Activated effector memory CD4-positive, alpha-beta T cell treated with anti-CD3 and anti-CD28 coated beads, Interleukin-2, amount 50 U/mL, for 16 hours (primary cell): ENCODE measurements at regions not wholly inside any gene's neighbourhood (a gene's known extent, or its start where the extent isn't known, plus 50 kb on each side); places are given as distances from the start of the nearest gene placed in this dataset.

Experiments used
- DNase-seq: peaks from one replicate; pipeline ENCODE4 v3.0.0-alpha.2; 2020

DNA sequence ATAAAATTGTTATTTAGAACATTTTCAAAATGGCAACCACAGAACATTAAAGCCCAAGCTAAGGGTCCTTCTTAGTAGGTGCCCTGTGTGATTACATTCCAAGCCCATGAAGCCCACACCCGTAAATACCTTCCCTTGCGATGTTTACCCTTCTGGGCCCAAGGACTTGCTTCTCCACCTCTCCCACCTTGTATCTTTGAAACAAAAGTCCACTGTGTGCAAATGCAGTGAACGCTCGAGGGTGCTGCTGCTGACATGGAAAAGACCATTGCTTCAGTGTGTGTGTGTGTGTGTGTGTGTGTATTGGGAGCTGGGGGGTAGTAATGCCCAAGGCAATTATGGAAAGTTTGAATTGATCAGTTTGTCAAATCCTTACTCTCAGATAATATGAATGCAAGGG is 298.1 kb downstream of the TGFB2 start:
- DNase-seq = no peak

DNA sequence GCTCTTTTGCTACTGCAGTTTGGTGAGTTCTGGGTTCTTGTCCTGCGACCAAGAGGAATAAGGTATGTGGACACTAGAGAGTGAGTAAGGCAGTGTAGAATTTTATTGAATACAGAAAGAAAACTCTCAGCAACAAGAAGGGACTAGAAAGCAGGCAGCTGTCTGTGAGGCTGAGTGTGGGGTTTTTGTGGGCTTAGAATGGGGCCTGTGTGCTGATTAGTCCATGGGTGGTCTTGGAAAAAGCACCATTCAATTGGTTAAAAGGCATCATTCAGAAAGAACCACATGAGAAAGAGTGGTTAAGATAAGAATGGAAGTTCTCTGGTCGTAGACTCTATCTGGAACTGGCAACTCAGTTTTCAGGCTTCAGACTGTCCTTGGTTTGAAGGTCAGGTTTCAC is 298.8 kb downstream of the TGFB2 start:
- no peak for DNase-seq

DNA sequence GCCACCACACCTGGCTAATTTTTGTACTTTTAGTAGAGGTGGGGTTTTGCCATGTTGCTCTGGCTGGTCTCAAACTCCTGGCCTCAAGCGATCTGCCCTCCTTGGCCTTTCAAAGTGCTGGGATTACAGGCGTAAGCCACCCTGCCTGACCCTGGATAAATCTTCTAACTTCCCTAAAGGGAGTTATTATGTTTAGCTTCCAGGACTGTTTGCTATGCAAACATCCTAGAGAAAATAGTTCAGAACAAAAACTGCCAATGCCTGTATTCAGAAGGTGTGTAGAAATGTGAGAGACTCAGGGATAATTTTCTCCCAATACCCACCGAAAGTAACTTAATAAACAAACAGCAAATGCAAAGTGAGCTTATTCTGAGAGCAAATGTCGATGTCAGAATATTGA is 301.2 kb downstream of the TGFB2 start:
- DNase-seq = no peak

DNA sequence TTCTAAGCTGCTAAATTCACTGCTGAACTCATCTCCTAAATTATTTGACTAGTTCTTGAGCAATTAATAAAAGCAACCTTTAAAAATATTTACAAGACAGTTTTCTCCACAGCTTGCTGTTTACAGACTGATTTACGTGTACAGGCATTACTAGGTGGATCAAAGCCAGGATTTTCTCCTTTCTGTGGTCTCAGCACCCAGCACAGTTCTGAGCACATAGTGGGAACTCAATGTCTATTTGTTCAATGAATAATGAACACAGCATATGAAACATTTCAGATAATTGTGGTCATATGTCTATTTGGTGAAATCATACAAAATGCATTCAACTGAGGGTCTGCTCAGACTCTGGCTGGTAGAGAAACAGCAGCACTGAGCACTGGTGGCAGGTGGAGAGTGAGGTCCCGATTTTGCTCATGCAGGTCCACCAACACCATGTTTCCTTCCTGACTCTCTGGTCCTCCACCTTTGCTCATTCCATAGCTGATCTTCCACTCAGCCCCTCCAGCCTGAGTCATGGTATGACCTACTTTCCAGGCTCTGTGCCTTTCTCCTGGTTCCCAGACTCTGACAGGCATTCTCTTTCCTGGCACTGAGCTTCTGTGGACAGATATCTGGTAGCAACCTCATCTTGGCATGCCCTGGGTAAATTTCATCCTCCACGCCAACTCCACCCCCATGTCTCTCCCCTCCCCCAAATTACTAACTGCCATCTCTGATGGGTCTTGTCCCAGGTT is 311.3 kb downstream of the TGFB2 start:
- no peak for DNase-seq

DNA sequence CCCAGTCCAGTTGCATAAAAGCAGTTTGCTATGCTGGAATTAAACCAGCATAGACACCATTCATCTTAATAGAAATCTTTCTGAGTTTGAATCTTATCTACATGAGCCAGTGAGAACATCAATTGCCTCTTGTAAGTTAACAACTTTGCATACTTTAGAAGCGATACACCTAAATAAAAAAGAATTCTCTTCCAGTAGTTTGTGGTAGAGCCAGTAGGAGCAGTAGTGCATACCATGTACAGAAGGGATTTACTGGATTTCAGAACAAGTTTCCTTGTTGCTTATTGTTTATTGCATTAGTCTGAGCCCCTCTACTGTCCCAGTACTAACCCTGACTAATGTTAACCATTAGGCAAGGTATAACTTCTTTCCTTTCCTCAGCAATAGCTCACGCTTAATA is 313.1 kb downstream of the TGFB2 start:
- DNase-seq = no peak

DNA sequence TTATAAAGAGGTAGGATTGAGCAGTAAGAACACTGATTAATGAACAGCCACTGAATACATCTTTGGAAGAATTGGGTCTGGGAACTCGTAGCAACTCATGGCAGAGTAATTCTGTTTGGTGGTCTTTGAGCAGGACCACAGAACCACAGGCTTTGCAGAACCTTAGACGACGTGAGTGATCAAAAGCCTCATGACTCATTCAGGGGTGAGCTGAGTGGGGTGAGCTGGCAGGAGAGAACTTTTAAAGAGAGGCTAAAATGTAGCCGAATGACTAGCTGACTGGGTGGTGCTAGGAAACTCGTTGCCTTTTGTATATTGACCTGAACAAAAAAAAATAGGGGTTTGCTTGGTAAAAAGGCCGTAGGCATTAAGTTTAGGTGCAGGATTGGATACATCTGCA is 313.8 kb downstream of the TGFB2 start:
- no peak for DNase-seq

DNA sequence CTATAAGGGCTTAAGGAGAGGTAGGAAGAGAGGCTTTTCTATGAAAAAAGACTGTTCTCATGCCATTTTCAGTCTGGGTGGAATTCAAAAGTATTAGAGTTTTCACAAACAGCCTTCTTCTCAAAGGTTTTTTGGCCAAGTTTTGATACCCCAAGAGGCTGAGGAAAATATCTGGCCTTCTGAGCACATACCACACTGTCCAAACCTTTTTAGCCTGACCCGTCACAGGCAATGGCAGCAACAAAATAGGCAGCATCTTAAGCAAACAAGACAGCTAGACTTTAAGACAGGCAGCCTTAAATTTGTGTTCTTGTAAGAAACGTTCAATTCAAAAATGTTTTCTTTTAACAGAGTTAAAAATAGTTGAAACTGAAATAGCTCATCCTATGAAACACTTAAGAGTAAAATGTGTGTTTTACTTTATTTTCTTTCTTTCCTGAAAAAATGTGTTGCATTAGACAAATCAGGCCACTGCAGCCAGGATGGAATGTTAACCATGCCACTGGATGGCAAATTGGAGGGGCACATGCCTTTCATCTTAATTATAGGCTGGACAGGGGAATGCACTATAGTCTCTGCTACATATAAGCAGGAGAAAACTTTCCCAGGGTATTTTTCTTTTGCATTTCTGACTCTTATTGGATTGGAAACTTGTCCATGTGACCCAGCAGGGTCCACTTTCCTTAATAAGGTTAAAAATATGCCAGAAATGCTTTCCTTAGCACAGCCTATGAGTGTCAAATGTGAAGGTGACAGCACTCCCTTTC is 315.0 kb downstream of the TGFB2 start:
- no peak for DNase-seq

DNA sequence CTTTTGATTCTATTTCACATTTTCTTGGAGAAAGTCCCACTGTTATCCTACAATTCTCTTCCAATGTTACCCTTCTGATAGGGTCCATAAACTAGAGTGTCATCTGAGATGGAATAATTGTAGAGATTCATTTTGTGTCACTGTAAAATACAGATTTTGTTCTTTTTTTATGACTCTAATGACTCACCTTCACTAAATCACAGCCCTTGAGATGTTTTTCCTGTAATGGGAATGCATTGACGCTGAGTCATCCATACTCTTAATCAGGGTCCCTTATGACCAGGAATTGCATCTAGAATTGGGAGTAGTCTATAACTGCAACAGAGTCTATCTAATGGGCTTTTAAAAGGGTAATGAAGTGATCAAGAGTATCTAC is 315.5 kb downstream of the TGFB2 start:
- DNase-seq = no peak

DNA sequence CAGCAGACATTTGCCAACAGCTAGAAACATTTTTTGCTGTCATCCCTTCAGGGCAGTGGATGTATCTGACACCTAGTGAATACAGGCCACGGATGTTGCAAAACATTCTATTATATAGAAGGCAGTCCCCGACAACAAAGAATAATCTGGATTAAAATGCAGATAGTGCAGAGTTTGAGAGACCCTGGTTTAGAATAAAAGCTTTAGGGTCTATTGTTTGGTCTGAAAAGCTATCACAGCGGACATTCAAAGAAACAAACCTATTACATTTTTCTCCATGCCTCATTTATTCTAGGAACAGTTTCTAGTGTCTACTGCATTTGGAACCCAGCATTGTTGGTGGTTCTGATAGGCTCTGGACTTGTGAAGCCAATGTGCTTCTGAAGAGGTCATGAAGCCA is 316.3 kb downstream of the TGFB2 start:
- DNase-seq = no peak

DNA sequence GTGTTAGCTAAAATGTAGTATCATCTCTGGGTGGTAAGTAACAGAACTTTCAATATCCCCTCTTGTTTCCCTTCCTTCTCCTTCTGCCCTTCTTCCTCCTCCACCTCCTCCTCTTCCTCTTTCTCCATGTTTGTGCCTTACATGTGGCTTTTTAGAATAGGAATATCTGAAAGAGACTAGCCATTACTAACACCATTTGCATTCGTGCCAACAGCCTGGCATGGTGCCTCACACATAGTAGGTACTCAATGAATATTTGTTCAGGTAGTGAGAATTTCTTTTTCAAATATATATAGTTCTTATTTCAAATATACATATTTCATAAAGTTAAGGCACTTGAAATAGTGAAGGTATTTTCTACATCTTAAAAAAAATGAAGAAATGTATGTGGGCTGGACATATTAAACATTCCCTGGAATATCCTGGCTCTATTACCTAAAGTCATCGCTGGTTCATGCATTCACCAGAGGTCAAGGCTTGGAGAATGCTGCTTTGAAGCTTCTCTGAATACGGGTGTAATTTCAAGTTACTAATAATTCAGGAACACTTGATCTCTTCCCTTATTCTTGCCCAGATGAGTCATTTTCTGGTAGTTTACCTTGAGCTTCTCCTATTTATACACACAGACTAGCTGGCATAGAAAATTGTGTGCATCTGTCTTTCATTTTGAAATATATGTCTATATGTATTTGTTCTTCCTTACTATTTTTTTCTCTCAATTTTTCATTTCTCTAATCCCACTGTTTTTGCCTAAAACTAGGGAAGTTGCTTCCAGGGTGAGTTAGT is 319.4 kb downstream of the TGFB2 start:
- DNase-seq = no peak

DNA sequence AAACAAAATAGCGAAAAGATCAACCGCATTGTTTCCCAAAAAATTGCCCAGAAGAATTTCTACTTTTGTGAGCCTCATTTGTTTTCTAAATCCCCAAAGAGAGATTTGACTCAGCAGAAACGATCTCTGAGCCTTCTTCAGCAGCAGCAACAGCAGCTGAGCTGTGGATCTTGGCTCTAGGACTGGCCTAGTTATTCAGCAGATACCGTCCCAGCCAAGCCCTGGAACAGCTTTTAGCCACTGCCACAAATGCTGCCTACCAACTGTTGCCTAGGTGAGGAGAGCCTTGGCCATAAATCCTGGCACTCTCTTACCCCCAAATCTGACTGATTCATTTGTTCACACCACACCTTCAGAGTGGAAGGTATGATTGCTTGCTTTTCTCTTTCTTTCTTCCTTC is 320.1 kb downstream of the TGFB2 start:
- DNase-seq = no peak

DNA sequence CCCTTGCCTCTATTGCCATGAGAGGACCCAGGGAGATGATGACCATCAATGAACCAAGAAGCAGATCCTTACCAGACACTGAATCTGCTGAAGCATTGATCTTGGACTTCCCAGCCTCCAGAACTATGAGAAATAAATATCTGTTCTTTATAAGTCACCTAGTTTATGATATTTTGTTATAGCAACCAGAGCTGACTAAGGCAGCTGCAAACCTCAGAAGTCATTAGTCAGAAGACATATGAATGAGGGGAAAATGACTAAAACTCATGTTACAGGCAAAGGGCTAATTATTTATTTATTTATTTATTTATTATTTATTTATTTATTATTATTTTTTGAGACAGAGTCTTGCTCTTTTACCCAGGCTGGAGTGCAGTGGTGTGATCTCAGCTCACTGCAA is 321.1 kb downstream of the TGFB2 start:
- DNase-seq = no peak

DNA sequence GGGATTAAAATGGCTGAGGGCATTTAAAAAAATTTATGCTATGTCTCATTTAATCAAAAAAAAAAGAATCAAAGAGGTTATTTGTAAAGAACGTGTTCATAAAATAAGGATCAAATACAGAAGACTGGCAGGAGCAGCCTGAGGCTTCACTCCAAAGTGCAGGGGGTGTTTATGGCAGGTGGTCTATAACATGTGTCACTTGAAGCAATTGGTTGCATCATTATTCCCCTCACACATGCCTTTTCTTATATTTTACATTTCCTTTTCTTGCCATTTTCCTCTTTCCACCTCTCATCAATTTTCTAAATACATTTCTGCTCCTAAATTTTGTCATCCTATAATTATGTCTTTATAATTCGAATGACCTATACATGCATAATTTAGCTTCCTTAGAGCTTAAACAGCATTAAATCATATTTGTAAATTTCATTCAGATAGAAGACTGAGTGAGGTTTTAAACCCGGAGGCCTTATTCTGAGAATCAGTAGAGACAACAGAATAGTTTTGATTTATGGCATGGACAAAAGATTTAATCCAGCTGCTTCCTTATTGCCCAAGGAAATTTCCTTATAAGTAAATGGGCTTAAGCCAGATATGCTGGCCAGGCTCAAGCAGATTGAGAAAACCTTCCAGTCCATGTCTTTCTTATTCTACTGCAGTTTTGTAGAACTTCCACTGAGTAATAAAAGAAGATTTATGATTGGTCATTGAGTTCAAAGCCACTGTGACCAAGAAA is 322.8 kb downstream of the TGFB2 start:
- no peak for DNase-seq

DNA sequence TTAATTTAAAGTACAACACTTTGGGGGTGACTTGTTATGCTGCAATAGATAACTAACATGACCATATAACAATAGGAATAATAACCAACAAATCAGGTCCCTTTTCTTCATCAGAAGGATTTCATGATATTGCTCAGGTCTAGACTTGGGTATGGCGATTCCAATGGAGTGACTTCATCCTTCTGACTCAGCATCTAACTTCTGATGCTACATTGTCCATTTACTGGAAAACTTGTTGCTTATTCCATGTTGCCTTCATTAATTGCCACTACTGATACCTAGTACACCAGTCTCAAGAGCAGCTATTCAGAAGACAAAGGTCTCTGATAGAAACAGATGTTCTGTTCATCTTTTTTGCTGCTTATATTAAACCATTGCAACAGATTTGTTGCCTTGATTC is 324.3 kb downstream of the TGFB2 start:
- no peak for DNase-seq

DNA sequence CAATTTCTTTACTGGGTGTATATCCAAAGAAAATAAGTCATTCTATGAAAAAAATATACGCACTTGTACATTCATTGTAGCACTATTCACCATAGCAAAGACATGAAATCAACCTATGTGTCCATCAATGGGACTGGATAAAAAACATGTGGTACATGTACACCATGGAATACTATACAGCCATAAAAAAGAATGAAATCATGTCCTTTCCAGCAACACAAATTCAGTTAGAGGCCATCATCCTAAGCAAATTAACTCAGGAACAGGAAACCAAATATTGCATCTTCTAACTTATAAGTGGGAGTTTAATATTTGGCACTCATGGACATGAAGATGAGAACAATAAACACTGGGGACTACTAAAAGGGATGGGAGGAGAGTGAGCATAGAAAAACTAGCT is 325.7 kb downstream of the TGFB2 start:
- no peak for DNase-seq

DNA sequence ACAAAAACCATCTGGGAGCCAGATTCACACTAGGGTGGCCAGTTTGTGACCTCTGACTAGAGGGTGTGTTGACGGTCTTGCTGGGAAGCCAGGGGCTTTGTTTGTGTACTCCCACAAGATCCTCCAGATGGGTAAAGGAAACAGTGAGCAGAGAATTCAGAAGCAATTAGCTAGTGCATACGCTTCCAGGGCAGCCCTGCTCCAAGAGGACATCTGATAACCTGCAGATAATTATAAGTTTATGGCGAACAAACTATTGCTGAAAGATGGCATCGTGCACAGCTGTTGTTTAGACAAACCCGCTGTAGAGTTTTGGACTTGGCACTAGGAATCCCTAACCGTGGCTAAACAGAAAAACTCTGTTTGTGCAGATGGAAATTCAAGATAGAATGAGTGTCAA is 326.4 kb downstream of the TGFB2 start:
- DNase-seq = no peak

DNA sequence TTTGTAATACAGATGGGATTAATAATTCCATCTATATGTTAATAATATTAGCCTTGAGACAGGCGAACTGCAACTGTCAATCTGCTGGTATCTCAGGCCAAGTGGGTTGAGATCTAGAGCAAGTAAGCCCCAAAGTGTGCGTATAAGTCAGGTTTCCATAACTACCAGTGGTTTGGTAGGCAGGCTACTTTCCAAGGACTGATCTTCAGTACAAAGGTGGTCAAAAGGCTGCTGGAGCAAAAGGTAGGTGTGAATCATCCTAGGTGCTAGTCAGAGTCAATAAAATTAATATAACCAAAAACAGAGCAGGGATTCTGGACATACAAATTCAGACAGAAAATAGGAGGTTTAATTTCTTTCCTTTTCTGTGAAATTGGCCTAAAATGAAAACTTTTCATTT is 328.0 kb downstream of the TGFB2 start:
- no peak for DNase-seq

DNA sequence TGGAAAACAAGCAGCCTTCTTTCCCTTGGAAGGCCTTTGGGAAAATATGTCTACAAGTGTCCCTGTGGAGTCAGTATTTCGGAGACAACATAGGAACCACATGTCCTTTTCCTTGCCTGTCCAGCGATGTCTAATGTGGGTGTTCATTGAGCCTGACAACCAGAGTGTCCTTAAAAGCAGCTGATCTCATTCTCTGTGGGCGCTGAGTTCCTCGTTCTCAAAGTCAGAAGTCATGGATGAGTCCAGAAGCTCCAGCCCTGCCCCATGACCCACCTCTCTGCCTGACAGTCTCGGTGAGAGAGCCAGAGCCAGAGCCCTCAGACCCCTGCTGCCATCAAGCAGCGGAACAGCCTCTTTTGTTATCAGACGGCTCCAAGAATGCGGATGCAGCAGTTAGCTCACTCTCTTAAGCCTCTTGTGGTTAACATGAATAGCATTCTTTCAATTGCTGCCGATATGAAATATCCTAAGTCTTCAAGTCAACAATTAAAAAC is 329.2 kb downstream of the TGFB2 start:
- DNase-seq = no peak

DNA sequence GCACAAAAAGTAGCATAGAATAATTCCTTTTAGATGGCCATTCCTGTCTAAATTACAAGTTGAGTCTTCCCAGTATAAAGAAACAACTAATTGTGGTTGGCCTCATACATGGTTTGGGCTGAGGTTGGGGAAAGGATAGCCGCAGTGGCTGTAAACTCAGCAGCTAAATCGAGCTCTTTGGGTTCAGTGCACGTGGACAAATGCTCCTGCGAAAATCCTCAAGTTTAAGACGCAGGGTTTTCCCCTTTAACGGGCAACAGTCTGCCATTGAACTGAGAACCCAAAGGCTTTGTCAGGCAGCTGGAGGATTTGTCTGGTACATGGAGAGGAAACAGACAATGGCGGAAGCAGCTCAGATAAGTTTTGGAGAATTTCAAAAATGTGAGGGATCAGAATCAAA is 331.9 kb downstream of the TGFB2 start:
- DNase-seq = no peak

DNA sequence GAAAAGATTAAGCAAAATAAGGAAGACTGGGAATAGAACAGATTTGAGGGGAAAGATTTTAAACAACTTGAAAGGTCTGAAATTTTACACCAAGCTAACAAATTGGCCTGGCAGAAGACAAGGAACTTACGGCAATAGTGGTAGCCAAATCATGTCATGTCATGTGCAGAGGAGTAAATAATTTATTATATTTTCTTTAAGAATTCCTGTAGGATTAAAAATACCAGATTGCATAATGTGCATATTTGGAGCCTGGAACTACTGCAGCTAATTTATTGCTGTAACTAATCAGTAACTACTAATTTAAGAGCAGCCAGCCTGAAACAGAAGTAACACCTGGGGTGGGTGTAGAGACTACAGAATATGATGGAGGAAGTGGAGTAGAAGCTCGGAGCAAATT is 334.3 kb downstream of the TGFB2 start:
- DNase-seq = no peak

DNA sequence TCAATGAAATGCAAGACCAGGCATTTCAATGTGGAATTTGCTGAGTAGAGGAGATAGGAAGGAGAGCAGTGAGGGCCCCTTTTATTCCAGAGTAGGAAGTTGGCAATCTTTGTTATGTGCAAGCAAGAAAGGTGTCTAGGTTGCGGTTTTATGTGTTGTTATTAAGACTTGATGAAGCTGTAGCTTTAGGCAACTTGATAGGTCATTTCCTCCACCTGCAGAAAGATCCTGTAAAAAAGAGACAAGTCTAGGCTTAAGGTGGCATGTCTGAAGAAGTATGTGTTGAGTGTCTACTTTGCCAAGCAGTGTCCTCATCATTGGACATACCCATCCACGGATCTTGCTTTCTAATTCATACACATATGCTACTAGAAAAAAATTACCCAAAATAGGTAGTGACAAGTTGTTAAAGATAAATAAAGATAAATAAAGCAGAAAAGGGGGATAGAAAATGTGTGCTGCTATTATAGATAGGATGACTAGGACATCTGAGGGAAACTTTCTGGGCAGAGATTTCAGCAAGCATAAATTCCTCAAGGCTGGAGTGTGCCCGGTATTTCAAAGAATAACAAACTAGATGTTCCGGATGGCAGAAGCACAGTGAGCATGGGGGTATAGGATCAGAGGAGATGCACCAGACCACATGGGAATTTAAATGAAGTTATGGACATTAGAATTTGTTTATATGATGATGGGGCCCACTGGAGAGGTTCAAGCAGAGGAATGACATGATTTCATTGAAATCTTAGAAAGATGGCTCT is 335.0 kb downstream of the TGFB2 start:
- no peak for DNase-seq

DNA sequence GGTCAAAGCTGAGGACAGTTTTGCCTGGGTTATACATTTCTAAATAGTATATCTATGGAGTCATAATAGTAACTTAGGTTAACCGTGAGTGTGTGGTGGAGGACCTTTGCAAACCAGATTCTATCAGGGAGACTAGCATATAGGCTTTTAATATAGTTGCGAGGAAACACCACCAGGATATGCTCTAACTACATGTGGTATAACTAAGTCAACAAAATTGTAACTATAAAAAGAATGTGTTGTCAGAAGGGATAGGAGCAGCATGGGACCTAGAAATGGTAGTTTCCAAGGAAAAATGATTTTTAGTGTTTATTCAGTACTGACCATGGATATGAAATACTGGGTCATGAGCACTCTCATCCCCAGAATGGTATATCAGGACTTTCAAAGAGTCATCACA is 338.1 kb downstream of the TGFB2 start:
- no peak for DNase-seq
